Stromal cell of bone marrow (primary cell): ENCODE measurements at regions not wholly inside any gene's neighbourhood (a gene's known extent, or its start where the extent isn't known, plus 50 kb on each side); places are given as distances from the start of the nearest gene placed in this dataset.
"Not testable (repeated sequence)": the region's sequence is repeated elsewhere in the genome, so short reads cannot be mapped to it uniquely, and the experiment has no call there.

ENCODE experiments used
- DNase-seq: peaks from one replicate; pipeline ENCODE4 v3.0.0-alpha.2; 2012; ENCODE audit warnings: low read depth

DNA sequence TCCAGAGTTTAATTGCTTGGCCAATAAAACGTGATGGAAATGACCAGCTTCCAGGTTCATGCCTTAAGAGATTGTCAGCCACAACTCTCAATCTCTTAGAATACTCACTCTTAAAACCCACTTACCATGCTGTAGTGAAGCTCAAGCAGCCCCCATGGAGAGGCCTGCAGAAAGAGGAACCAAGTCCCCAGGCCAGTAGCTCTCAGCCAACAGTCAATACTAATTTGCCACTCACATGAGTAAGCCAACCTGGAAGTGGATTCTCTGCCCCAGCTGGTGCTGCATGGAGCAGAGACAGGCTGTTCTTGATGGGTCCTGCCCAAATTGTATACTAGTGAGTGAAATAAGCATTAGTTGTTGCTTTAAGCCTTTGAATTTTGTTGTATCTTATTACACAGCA is 155.9 kb downstream of the OXSM start:
- DNase-seq: no peak

DNA sequence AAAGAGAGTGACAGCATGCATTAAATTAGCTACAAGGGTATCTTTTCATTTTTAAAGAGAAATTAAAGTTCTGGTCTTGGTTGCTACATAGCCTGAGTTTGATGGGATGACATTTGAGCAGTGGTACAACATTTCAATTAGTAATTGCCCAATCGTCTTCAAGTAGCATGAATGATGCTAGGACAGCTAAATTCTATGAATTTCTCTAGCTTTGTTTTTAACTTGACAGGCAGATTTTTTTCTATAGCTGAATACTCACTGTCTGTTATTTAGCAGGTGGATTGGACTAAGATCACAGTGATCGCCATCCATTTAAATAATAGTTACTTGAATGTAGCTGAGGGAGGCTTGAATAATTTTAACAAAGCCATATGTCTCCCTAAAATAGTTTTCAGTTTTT is 162.2 kb downstream of the OXSM start:
- no peak for DNase-seq

DNA sequence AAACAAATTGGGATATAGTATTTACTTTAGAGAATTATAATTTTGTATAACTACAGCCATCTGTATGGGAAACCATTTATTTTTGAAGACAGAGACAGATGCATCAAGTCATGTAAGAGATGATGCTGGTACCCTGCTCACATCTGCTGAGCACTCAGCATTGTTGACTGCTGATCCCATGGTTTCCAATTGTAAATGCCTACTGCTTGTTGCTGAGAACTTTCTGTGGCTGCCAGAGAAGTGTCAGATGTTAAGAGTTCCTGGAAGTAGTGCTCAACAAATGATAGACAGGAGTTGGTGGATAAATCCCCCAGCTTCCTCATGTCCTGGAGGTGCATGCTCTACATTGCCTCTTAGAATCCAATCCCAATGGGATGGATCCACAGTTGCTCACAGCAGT is 167.1 kb downstream of the OXSM start:
- no peak for DNase-seq

DNA sequence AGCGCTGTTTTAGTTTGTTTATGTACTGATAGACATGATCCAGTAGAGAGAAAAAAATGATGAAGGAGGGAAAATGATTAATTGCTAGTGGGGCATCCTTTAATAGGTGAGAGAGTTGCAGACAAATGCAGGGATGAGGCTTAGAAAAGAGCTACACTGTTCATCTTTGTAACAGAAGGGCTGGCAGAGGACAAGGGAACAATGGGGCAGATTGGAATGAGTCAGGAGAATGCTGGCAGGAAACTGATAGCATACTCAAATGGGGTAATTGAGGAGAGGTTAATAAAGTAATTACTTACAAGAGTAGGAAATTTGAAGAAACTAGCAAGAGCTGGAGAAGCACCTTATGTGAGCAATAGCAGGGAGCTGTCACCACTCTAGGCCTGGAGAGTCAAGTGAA is 170.9 kb downstream of the OXSM start:
- DNase-seq: no peak

DNA sequence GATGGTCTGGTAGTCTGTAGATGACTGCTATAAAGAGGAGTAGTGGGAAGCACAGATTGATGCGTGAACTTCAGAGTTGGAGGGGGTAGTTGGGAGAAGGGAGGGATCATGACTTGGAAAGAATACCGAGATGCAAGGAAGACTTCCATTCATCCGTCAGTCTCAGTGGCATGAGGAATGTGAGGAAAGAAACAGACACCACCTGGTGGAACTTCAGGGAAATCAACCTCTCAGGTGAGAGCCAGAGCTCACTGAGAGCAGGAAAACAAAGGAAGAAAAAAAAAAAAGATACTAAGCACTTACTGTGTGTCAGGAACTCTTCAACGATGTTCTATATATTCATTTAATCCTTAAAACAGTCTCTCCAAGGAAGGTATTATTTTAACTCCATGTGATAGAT is 172.4 kb downstream of the OXSM start:
- no peak for DNase-seq

DNA sequence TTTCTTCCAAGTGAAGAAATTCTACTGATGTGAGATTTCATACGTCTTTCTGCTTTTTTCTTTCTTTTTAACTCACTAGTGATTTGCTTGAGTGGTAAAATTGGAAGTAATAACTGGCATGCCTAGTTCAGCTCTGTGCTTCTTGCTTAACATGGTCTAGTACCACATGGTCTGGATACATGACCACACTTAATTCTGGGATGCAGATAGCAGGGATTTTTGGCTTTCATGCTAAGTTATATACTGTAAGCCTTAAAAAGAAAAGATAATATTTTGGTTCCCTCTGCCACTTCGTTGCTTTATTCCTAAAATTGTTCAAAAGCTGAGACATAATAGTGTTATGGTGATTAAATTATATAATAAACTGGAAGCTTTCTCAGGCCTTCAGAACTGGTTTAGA is 174.3 kb downstream of the OXSM start:
- DNase-seq: no peak

DNA sequence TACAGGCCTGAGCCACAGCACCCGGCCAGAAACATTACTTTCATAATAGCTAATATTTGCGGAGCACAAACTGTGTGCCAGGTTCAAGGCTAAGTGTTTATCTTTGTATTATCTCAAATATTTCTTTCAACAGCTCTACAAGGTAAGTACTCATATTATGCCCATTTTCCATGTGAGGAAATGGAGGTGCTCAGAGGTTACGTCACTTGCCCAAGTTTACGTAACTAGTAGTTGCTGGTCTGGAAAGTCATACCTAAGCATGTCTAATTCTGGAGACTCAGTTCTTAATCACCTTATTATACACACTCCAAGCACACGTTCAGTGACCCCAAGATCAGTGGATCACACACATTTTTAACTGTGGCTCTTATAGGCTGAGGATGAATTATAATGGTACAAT is 177.5 kb downstream of the OXSM start:
- DNase-seq: no peak

DNA sequence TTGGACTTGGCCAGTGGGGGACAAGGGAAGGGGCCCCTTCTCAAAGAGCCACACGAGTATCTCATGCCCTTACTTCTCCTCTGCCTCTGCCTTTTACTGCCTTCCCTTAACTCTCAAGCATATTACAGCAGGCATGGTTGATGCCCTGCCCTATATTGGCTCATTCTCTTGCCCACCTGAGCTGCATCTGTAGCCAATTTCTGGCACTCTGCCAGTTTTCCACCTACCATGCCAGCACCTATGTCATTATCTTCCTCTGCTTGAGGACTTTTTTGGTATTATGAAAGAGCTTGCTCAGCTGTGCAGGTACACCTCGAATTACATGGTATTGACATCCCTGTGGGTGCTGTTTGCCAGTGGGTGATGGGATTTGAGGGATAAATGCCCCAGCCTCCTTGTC is 181.8 kb downstream of the OXSM start:
- no peak for DNase-seq

DNA sequence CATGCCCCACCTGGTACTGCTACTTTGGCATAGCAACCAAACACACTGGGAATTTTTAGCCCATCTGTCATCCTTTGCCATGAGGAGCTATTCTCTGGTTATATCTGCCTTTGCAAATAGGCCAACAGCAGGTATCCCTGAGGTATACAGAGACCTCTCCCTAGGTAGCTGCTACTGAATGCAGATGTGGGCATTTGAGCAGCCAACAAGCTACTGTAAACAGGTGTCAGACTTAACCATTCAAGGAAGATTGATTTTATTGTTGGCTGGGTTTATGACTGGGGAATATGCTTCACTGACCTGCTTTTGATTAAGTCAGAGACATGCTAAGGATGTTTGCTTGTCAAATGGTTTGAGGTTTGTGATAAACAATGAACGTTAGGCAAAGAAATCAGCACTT is 183.2 kb downstream of the OXSM start:
- DNase-seq: no peak

DNA sequence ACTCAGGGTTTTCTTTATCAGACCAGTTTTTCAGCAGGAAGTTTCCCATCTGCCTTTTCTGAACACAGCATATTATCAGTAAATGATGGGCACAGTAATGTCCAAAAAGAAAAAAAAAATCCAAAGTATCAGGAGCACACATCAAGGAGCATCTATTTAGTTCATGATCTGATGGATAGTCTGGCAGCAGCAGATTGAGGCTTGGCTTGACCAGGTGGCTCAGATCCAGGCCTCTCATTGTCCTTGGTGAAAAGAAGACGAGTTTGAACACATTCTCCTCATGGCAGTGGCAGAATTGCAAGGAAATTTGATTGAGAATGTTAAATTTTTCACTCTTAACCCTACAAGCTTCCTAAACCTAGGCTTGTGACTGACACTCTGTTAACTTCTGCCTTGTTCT is 192.9 kb downstream of the OXSM start:
- DNase-seq: no peak

DNA sequence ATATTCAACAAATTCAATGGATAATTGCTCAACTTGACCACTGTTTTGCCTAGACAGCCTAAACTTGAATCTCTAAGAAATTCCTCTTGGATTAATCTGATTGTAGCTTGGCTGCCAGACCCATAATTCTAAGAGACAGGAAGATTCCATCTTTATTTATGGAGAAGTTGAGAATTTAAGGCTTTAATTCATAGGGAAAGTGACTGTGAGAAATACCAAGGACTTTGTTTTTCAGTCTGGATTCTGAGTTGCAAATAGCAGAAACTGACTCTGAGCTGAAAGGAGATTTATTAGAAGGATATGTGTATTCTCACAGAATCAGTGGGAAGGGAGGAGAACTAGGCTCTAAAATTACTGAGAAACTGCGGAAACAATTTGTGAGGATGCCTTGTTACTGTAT is 195.7 kb downstream of the OXSM start:
- no peak for DNase-seq

DNA sequence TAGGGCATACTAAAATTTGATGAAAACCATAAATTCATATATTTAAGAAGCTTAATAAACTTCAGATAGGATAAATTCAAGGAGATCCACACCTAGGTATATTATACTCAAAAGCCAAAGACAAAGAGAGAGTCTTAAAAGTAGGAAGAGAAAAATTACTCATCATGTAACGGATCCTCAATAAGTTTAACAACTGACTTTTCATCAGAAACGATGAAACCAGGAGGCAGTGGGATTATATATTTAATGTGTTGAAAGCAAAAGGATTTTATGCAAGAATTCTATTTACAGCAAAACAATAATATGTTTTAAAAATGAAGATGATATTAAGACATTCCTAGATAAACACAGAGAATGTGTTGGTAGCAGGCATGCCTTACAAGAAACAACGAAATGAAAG is 202.7 kb downstream of the OXSM start:
- DNase-seq: no peak

DNA sequence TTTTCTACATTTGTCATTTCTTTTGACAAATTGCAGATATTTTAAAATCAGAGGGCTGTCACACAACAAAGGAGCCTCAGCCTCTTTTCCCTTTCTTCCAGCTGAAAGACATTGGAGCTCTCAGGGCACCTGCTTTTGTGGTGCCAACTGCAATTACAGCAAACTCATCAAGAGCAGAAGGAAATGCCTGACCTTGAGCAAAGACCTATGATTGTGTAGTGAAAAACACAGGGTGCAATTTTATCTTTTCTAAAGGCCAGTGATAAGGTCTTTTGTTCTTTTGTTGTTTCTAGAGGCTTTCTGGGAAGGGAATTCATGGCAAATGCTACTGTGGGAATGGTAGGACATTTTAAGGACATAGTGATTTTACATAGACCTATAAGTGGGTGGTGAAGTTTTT is 214.3 kb downstream of the OXSM start:
- no peak for DNase-seq

DNA sequence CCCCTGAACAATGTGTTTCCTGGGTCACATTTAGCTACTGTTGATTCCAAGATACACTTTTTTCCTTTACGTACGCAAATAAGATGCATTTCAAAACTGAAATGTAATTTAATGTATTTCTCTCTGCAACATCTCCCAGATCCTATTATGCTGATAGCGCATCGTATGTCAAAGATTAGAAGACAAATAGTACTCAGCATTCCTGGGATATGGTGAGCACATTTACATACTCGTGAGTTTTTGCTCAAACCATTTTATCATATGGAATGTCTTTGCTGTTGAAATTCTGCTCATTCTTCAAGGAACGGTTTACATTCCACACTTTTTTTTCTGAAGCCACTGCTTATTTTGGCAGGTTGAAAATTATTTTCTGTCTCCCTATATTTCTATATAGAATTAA is 221.4 kb downstream of the OXSM start:
- no peak for DNase-seq

DNA sequence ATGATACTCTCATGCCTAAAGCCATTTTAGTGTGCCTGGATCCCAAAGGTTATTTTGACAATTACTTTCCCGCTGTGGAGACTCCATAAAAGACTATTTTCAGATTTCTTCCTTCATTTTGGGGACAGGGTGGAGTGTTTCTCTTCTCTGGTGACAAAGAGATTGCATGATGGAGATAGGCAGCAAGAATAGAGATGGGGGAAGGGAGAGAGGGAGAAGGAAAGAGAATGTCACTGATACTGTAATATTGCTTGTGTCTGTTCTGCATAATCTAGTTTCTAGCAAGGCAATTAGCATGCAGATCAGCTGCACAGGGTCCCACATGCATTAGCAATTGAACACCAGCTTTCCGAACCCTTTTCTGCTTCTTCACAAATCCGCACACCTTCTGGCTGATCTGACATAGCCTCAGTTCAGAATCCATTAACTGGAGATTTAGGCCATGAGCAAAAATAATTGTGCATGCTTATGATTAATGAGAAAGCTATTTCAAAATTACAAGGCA is 222.4 kb downstream of the OXSM start:
- DNase-seq: no peak

DNA sequence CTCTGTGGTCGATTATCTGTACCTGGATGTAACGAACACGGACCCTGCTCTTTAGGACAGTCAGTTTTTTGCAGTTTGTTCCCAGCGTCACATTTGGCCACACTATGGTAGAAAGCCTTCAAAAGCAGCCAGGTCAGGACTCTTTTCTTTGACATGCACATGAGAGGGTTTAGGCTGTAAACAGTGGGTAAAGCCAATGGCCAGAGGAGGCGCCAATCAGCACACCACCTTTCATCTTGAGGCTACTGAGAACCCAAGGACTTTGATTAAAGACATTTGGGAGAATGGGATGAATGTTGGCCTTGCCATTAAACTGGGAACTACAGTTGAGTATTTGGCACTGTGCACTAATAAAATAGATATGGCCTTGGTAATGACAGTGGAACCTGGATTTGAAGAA is 225.9 kb downstream of the OXSM start:
- no peak for DNase-seq

DNA sequence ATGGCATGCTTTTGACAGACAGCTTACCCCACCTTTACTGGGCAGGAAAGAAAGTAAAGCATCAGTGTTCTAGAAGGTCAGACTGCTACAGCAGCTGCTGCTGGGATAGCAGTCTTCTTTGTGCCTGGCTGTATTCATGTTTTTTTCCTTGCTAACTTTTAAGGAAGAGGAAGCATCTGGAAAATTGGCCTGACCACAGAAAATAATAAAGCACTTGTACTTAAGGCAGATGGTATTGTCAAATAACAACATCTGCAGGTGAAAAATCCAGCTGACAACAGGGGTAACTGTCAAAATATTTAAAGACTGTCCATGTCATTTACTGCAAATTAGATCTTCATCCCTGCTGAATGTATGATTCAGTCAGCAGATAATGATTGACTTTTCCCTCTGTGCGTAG is 229.0 kb downstream of the OXSM start:
- DNase-seq: no peak

DNA sequence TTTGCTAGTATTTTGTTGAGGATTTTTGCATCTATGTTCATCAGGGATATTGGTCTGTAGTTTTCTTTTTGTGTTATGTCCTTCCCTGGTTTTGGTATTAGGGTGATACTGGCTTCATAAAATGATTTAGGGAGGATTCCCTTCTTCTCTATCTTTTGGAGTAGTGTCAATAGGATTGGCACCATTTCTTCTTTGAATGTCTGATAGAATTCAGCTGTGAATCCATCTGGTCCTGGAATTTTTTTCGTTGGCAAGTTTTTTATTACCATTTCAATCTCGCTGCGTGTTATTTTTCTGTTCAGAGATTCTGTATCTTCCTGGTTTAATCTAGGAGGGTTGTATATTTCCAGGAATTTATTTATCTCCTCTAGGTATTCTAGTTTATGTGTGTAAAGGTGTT is 234.3 kb downstream of the OXSM start:
- DNase-seq: not testable (repeated sequence)

DNA sequence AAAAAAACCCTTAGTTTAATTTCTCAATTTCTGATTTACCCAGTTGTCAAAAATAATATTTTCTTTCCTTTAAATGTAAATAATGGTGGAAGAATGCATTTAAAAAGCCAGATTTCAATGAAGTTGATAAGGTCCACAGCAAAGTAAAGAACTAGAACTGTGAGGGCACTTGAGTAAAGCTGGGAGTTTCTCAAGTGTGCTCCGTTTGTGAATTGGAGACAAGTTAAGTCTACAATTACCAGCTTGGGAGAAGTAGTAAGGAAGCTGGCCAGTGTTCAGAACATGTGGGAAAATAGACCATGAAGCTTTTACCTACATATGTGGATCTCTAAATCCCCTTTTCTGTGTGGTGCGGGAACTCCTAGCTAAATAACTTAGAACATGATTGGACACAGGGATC is 239.4 kb downstream of the OXSM start:
- no peak for DNase-seq

DNA sequence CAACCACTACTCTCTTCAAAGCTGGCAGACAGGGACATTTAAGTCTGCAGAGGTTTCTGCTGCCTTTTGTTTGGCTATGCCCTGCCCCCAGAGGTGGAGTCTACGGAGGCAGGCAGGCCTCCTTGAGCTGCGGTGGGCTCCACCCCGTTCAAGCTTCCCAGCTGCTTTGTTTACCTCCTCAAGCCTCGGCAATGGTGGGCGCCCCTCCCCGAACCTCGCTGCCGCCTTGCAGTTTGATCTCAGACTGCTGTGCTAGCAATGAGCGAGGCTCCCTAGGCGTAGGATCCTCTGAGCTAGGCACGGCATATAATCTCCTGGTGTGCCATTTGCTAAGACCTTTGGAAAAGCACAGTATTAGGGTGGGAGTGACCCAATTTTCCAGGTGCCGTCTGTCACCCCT is 252.2 kb downstream of the OXSM start:
- not testable (repeated sequence) for DNase-seq

DNA sequence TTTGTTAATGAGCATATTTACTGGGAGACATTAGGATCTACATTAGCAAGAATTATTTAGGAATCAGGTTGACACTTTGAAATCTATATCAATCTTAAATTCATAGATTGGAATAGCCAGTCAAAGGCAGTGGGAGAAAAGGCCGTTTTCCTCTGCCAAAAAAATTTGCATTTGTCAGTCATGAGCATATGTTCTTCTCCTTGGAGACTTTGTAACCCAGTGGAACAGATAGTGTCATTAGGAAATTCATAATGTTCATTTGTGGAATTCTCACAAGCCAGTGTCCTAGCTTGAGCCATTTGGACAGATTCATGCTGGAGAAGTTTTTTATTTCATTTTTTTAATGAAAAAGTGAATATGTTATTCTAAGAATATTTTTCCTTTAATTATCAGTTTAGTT is 260.1 kb downstream of the OXSM start:
- no peak for DNase-seq

DNA sequence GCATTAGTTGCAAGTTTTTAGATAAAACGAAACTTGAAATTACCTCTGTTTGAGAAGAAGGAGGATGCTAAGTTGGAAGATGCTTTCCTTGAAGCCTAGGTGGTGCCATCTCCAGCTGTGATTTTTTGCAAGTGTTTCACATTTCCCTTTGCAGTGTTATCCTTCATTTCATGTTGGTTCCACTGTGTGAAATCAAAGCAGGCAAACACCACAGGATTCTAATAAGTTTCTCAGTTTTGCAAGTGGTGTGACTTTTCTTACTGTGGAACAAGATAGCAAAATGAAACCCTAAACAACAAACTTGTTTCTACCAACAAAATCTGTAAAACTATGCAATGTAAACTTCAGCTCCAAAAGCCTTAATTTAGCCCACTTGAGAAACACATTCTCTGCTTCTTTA is 260.9 kb downstream of the OXSM start:
- DNase-seq: no peak

DNA sequence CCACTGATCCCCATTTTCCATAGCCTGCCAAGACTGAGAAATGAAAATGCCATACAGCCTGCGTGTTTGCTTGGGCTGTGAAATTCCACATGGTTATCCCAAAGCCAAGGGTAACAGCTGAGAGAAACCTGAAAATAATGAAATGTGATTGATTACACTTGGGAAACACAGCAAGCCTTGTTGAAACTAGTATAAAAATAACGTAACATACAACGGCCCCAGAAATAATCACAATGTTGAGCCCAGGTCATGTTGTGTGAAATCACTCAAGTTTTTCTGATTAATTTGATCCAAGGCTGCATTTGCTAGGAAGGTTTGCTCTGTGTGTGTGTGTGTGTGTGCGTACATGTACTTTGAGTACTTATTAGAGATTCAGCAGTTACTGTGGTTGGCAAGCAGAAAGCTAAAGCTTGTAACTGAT is 269.0 kb downstream of the OXSM start:
- DNase-seq: no peak

DNA sequence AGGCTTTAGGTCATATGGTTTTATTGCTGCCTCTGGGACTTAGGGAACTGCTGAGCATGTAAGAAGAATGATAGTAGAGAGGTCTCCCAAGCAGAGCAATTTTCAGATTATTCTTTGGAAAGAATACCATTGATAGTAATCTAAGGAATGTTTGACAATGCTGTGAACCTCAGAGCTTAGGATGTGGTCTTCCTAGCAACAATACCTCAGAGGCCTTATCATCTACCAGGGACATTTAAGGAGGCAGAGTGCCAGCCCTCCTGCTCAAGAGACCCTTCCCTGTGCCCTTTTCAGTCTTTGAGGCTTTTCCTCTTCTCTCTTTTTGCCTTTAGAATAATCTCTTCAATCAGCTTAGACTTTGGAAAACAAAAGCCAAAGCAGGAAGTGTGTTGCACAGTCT is 272.1 kb downstream of the OXSM start:
- no peak for DNase-seq

DNA sequence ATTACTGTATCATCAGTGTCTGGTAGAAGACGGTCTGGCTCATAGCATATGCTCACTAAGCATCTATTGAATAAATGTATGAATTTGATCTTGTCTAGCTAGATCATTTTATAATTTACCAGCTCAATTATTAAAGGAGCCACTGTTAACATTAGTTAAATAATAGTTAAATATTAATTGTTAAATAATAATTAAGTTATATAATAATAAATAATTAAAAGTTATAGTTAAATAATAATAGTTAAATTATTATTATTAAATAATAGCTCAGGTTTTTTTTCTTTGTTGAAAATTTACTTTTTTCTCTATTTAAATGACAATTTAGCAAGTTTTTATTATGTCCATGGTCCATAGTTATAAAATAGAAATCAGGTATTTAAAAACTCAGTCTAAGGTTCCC is 274.4 kb downstream of the OXSM start:
- DNase-seq: no peak
